PFSK-1 (cell line): ENCODE measurements at regions not wholly inside any gene's neighbourhood (a gene's known extent, or its start where the extent isn't known, plus 50 kb on each side); places are given as distances from the start of the nearest gene placed in this dataset.

Experiments
- FOXP2 ChIP-seq: optimal IDR thresholded peaks from 2 replicates; pipeline ENCODE3; 2011; ENCODE audit warnings: borderline replicate concordance, control low read depth, inconsistent platforms; ENCODE audit not compliant: insufficient read depth; ENCODE audit errors: extremely low read length, extremely low read depth
- POLR2AphosphoS5 ChIP-seq: IDR thresholded peaks from 2 replicates; pipeline ENCODE4 v1.6.1; 2012; ENCODE audit warnings: low read depth, mild to moderate bottlenecking, control low read depth, low read length, moderate library complexity
- SIN3A ChIP-seq: IDR thresholded peaks from 2 replicates; pipeline ENCODE4 v1.6.1; 2012; ENCODE audit warnings: mild to moderate bottlenecking, low read length, moderate library complexity, borderline replicate concordance; ENCODE audit not compliant: insufficient read depth
- TAF1 ChIP-seq: IDR thresholded peaks from 2 replicates; pipeline ENCODE4 v1.6.1; 2012; ENCODE audit warnings: low read length, control low read depth, borderline replicate concordance; ENCODE audit not compliant: insufficient read depth
- TF ChIP-seq, protein P1 (sequence below), 2 experiments: IDR thresholded peaks; 2 replicates each; pipeline versions ENCODE4 v1.6.1 to v1.8.0; 2011 to 2012; ENCODE audit warnings: low read depth in 2 of 2, low read length in 2 of 2, control low read depth in 1 of 2, inconsistent platforms in 1 of 2, mild to moderate bottlenecking in 1 of 2, moderate library complexity in 1 of 2; ENCODE audit not compliant: insufficient read depth in 1 of 2

DNA sequence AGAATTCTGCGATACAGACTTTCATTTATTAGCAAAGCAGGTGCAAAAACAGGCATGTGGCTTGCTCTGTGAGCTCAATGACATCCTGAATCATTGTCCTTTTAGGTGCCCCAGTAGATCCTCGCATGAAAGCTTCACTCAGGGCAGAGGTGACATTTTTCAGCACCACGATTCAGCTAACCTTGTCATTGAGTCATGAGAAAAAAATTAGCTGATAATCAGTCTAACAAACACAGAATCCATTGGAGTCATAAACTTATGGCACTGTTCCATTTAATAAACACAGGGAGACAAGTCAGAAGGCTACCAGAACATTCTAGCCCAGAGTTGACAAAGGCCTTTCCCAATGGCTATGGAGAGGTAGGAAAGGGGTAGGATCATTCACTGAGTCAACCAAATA is 104.8 kb upstream of the RAD23B start:
- TF ChIP-seq, protein P1, sequence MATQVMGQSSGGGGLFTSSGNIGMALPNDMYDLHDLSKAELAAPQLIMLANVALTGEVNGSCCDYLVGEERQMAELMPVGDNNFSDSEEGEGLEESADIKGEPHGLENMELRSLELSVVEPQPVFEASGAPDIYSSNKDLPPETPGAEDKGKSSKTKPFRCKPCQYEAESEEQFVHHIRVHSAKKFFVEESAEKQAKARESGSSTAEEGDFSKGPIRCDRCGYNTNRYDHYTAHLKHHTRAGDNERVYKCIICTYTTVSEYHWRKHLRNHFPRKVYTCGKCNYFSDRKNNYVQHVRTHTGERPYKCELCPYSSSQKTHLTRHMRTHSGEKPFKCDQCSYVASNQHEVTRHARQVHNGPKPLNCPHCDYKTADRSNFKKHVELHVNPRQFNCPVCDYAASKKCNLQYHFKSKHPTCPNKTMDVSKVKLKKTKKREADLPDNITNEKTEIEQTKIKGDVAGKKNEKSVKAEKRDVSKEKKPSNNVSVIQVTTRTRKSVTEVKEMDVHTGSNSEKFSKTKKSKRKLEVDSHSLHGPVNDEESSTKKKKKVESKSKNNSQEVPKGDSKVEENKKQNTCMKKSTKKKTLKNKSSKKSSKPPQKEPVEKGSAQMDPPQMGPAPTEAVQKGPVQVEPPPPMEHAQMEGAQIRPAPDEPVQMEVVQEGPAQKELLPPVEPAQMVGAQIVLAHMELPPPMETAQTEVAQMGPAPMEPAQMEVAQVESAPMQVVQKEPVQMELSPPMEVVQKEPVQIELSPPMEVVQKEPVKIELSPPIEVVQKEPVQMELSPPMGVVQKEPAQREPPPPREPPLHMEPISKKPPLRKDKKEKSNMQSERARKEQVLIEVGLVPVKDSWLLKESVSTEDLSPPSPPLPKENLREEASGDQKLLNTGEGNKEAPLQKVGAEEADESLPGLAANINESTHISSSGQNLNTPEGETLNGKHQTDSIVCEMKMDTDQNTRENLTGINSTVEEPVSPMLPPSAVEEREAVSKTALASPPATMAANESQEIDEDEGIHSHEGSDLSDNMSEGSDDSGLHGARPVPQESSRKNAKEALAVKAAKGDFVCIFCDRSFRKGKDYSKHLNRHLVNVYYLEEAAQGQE (IDR thresholded peaks at IDR 0.05; ENCODE audit: insufficient read depth in 1 of 2, low read depth in 2 of 2, low read length in 2 of 2) = no peak

DNA sequence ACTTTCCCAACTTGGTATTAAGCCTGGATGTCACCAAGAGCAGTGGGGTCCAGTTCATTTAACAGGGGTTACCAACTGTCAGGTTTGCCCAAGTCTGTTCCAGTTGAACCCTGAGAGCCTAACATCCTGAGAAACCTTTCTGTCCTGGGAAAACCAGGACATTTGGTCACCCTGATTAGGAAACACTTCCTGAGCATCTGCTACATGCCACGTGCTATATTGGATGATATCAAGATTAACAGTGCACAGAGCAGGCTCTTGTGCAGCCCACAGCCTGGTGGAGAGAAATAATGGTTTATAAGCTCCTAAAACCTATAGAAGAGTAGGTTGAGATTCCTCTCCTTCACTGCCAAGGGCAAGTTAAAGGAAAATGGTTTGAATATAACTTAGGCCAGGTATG is 102.9 kb upstream of the RAD23B start:
- TF ChIP-seq TAF1 = no peak

DNA sequence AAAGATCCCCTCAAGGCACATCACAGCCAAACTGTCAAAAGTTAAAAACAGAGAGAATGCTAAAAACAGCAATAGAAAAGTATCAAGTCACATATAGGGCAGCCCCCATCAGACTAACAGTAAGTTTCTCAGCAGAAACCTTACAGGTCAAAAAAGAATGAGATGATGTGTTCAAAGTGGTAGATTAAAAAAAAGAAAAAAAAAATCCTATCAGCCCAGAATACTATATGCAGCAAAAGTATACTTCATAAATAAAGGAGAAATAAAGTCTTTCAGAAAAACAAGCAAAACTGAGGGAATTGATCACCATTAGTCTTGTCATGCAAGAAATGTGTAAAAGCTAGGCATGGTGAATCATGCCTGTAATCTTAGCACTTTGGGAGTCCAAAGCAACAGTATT is 99.9 kb upstream of the RAD23B start:
- TF ChIP-seq SIN3A (no peak), FOXP2 (no peak), TAF1 (no peak), POLR2AphosphoS5 (no peak)
- TF ChIP-seq, protein P1 (IDR thresholded peaks at IDR 0.05; ENCODE audit: insufficient read depth in 1 of 2, low read depth in 2 of 2, low read length in 2 of 2) = no peak

DNA sequence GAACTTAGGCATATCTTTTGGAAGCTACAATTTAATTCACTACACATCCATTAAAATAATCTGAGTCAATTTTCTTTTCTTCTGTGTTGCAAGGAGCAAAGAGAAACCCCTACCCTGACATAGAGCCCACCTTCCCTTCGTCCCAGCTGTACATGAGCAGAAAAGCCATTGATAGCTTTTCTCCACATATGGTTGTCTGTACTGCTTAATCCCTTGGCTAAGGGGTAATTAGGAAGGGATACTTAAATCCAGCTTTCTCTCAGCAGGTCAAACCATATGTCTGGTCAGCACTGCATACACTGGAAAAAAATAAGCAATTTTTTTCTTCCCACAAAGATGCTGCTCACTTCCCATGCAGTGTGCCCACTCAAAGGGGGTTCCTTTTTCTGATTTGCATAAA is 94.7 kb upstream of the RAD23B start:
- TF ChIP-seq POLR2AphosphoS5 = no peak
- no peak for TF ChIP-seq FOXP2
- TF ChIP-seq SIN3A = no peak
- no peak for TF ChIP-seq TAF1
- TF ChIP-seq, protein P1 (IDR thresholded peaks at IDR 0.05; ENCODE audit: insufficient read depth in 1 of 2, low read depth in 2 of 2, low read length in 2 of 2) = no peak

DNA sequence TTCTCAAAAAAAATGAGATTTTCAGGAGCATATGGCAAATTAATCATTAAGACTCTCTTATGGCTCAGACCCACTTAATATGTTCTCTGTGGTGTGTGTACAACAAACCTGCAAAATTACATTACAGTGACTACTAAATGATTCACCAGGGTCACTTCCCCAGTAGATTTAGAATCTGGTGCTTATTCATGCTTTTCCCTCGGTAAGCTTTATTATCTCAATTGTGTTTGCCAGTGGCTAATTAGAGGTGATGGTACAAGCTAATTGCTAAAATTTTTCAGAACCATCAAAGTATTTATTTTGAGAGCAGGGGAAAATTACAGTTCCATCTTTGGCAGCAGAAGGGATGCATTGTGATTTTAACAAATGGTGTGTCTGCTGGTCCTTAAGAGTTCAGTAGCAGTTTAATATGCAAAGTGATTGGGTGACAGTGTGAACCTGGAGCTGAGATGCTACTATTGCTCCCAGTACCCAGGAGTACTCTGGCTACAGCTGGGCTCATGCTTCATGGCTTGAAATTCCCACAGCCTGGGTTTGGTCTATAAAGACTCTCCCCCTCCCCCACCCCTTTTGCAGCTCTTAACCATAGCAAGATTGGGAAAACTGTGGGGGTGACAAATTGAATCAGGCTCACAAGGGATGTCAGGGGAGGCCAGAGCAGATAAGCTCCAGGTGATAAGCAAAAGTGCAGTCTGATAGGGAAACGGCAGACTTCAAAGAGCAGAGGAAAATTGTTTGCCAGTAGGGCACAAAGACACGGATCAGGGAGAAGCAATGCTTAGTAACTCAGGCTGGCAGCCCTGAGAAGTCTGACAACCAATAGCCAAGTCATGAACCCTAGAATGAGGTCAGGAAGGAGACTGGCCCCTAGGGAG is 92.8 kb upstream of the RAD23B start:
- TF ChIP-seq, protein P1 (IDR thresholded peaks at IDR 0.05; ENCODE audit: insufficient read depth in 1 of 2, low read depth in 2 of 2, low read length in 2 of 2) = no peak
